K562 (cell line): ENCODE measurements at regions not wholly inside any gene's neighbourhood (a gene's known extent, or its start where the extent isn't known, plus 50 kb on each side); places are given as distances from the start of the nearest gene placed in this dataset.

ENCODE experiments used
- ATAC-seq: fragments of 200-7000 bp; cut with Tn5 transposase; 3 replicates; pipeline ENCODE4 v1.9.1; 2020; ENCODE audit warnings: moderate library complexity
- BruUV-seq: library from RNA; stranded (reverse); fragments of 400-500 nt; replicated peaks from 2 replicates; lab custom pipeline; 2021; lab: Mats Ljungman, UMichigan
- CTCF ChIA-PET: fragments of 300-600 bp; formaldehyde crosslinking; extraction: SDS; loops from one replicate; lab custom pipeline; 2021; ENCODE audit warnings: low intra/inter-chr PET ratio; lab: Yijun Ruan, JAX
- POLR2A ChIA-PET: fragments of 300-600, 350-650 bp; sonication (Branson Sonifier 250); formaldehyde crosslinking; extraction: SDS; loops from one replicate; lab custom pipeline; 2021; ENCODE audit warnings: antibody characterized with exemption, inconsistent platforms; lab: Yijun Ruan, JAX
- DNase-seq, 4 experiments: peaks; one replicate each; pipeline versions ENCODE4 v3.0.0 to v3.0.0-alpha.2; 2011 to 2018; ENCODE audit warnings: low spot score in 3 of 4, mixed read lengths in 3 of 4; ENCODE audit errors: extremely low read depth in 1 of 4
- FAIRE-seq: peaks from 2 replicates; lab custom pipeline; 2011; peaks lifted over from hg19 to GRCh38; lab: Jason Lieb, UNC
- H2AFZ ChIP-seq: 2 replicates; pipeline ENCODE4 v1.6.0; 2011; ENCODE audit warnings: low read depth, low read length, control low read depth, inconsistent platforms
- H3K27ac ChIP-seq: fragments of 200-600 bp; 3 replicates; pipeline ENCODE4 v1.8.0; 2011; ENCODE audit warnings: low read depth, mild to moderate bottlenecking, control low read depth, inconsistent platforms, low read length, moderate library complexity, mixed read lengths; ENCODE audit errors: extremely low read depth
- H3K27me3 ChIP-seq, 2 experiments: fragments of 300-600 bp in 1 of 2; 2 replicates in 1 of 2; 3 replicates in 1 of 2; pipeline versions ENCODE4 v1.6.0 to v1.8.0; 2011; ENCODE audit warnings: inconsistent platforms in 2 of 2, low read length in 2 of 2, mild to moderate bottlenecking in 1 of 2, mixed read lengths in 1 of 2, moderate library complexity in 1 of 2; ENCODE audit not compliant: control insufficient read depth in 2 of 2, insufficient read depth in 2 of 2
- H3K36me3 ChIP-seq: fragments of 300-600 bp; 3 replicates; pipeline ENCODE4 v1.8.0; 2011; ENCODE audit warnings: mild to moderate bottlenecking, low read length, inconsistent platforms; ENCODE audit not compliant: control insufficient read depth, insufficient read depth
- H3K4me1 ChIP-seq, 2 experiments: fragments of 200-600 bp in 1 of 2; replicated peaks in 1 of 2; 2 replicates in 1 of 2; 3 replicates in 1 of 2; pipeline versions ENCODE4 v1.5.1 to v1.8.0; 2011; ENCODE audit warnings: inconsistent platforms in 2 of 2, low read length in 2 of 2, mild to moderate bottlenecking in 1 of 2, mixed read lengths in 1 of 2, moderate library complexity in 1 of 2; ENCODE audit not compliant: control insufficient read depth in 2 of 2, insufficient read depth in 2 of 2
- H3K4me2 ChIP-seq: 2 replicates; pipeline ENCODE4 v1.6.1; 2011; ENCODE audit warnings: low read length, control low read depth, inconsistent platforms, mixed read lengths; ENCODE audit not compliant: insufficient read depth
- H3K4me3 ChIP-seq: fragments of 200-600 bp; sonication (generic), shearing (Covaris generic); 2 replicates; pipeline ENCODE4 v1.5.1; 2016; ENCODE audit warnings: control low read depth, inconsistent platforms
- H3K79me2 ChIP-seq: fragments of 200-600 bp; 3 replicates; pipeline ENCODE4 v1.8.0; 2011; ENCODE audit warnings: low read length, inconsistent platforms; ENCODE audit not compliant: control insufficient read depth, insufficient read depth
- H3K9ac ChIP-seq, 2 experiments: 2 replicates each; pipeline versions ENCODE4 v1.6.0 to v1.6.1; 2011; ENCODE audit warnings: low read depth in 2 of 2, low read length in 2 of 2, control low read depth in 1 of 2, inconsistent platforms in 1 of 2, mild to moderate bottlenecking in 1 of 2, mixed read lengths in 1 of 2; ENCODE audit not compliant: insufficient read depth in 1 of 2
- H3K9me1 ChIP-seq: one replicate; pipeline ENCODE4 v1.6.0; 2011; ENCODE audit warnings: inconsistent platforms, mild to moderate bottlenecking, low read length, moderate library complexity; ENCODE audit not compliant: control insufficient read depth, insufficient read depth
- H3K9me3 ChIP-seq: replicated peaks from 2 replicates; pipeline ENCODE4 v1.5.1; 2011; ENCODE audit warnings: low read depth, low read length, inconsistent platforms; ENCODE audit not compliant: control insufficient read depth, insufficient read depth
- H4K20me1 ChIP-seq: replicated peaks from 2 replicates; pipeline ENCODE4 v1.6.1; 2011; ENCODE audit warnings: low read length, inconsistent platforms, mixed read lengths; ENCODE audit not compliant: control insufficient read depth, insufficient read depth
- JUND ChIP-seq, 2 experiments: IDR thresholded peaks; 2 replicates in 1 of 2; 3 replicates in 1 of 2; pipeline ENCODE4 v1.6.1; 2011; ENCODE audit warnings: borderline replicate concordance in 2 of 2, low read depth in 2 of 2, low read length in 2 of 2, improper control_type of control experiment in 1 of 2, missing biosample characterization in 1 of 2, missing genetic modification characterization in 1 of 2, missing genetic modification reagents in 1 of 2
- NCOA2 ChIP-seq, 2 experiments: fragments of 450-650 bp; IDR thresholded peaks; 2 replicates each; pipeline ENCODE4 v1.6.1; 2018; ENCODE audit warnings: mild to moderate bottlenecking in 2 of 2, moderate library complexity in 1 of 2; ENCODE audit not compliant: partially characterized antibody in 2 of 2
- ZNF232 ChIP-seq: sonication (generic); formaldehyde crosslinking; IDR thresholded peaks from 2 replicates; pipeline ENCODE4 v1.8.0; 2022; ENCODE audit warnings: mild to moderate bottlenecking, missing genetic modification reagents
- WGBS: fragments of 100-300 bp; shearing (Covaris generic); methylation state at CpG from one replicate; pipeline ENCODE4 v1.1.6; 2016; ENCODE audit warnings: low coverage, mixed read lengths; ENCODE audit not compliant: insufficient coverage; ENCODE audit errors: missing lambda C conversion rate; 5-methylcytosine and 5-hydroxymethylcytosine counted together
- in situ Hi-C: fragments of 300-500 bp; cut with MboI; formaldehyde crosslinking; loops from 4 replicates; pipeline ENCODE4 v1.15.0; 2018; ENCODE audit warnings: inconsistent platforms, mixed read lengths
- intact Hi-C: fragments of 100-400 bp; cut with micrococcal nuclease; formaldehyde crosslinking; loops from 2 replicates; pipeline ENCODE4 v1.14.2; 2022
- TF ChIP-seq, protein P1 (sequence below): fragments of 200-800 bp; sonication (Bioruptor generic); IDR thresholded peaks from 2 replicates; pipeline ENCODE4 v1.6.1; 2017; ENCODE audit warnings: missing genetic modification characterization, missing compliant biosample characterization
- TF ChIP-seq, protein P2 (sequence below), 2 experiments: fragments of 450-650 bp in 1 of 2; sonication (generic) in 1 of 2; formaldehyde crosslinking in 1 of 2; IDR thresholded peaks in 1 of 2; conservative IDR thresholded peaks in 1 of 2; 2 replicates each; pipeline versions ENCODE4 v1.6.1 to v1.8.1; 2016 to 2023; ENCODE audit warnings: mild to moderate bottlenecking in 2 of 2, moderate library complexity in 2 of 2, inconsistent platforms in 1 of 2, missing genetic modification reagents in 1 of 2
- TF ChIP-seq, protein P3 (sequence below): fragments of 450-650 bp; formaldehyde crosslinking; IDR thresholded peaks from 2 replicates; pipeline ENCODE4 v1.4.0; 2020; ENCODE audit warnings: mild to moderate bottlenecking, moderate library complexity

DNA sequence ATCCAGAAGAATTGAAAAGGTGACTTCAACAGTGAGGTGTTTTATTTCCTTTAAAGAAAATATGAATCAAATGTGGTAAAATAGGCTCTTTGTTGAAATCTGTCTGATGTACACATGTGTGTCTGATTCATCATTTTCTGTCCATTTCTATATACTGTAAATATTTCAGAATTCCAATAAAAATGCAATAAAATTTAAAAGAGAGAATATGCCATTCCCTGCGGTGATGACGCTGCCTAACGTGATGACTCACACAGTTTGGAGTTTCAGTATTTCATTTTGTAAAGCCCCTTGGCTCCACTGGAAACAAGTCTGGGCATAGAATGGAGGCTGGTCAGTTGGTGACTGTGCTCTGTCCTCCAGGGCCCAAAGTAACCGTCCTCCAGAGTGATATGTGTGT lies 482.5 kb upstream of the CDH5 start (continued):
- TF ChIP-seq, protein P1, sequence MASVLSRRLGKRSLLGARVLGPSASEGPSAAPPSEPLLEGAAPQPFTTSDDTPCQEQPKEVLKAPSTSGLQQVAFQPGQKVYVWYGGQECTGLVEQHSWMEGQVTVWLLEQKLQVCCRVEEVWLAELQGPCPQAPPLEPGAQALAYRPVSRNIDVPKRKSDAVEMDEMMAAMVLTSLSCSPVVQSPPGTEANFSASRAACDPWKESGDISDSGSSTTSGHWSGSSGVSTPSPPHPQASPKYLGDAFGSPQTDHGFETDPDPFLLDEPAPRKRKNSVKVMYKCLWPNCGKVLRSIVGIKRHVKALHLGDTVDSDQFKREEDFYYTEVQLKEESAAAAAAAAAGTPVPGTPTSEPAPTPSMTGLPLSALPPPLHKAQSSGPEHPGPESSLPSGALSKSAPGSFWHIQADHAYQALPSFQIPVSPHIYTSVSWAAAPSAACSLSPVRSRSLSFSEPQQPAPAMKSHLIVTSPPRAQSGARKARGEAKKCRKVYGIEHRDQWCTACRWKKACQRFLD (CRISPR knock-in tag), result no peak
- TF ChIP-seq ZNF232, result no peak

DNA sequence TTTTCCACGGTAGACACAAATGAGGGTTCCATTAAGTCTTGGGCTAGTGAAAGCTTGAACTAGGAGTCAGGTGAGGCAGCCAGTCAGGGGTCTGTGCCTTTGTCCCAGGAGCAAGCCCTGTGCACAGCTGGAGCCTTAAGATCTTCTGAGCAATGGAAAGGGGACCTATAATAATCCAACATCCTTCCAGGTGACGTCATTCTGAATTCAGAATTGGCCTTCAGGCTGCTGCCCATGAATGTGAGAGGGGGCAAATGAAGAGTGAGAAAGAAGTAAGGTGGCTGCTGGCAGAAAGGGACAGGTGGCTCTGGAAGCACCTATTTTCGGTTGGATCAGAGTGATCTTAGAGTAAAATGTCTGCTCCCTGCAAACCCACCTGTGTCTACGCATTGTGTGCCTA lies 488.1 kb upstream of the CDH5 start:
- DNase-seq, result no peak
- POLR2A ChIA-PET, result no interaction called here
- WGBS, result 2% methylated on average over 4 of the region's 4 CpGs
- CTCF ChIA-PET, result no interaction called here
- no TSS peak for BruUV-seq
- Histone ChIP-seq H3K4me1 (no peaks in the 10 kb centered on the region), H3K9me1 (no peaks in the 10 kb centered on the region), H4K20me1 (no peaks in the 10 kb centered on the region), H3K27me3 (no peaks in the 10 kb centered on the region), H3K9ac (no peak overlapping the region), H2AFZ (no peak overlapping the region; the same call in 1 of the 2 replicates), H3K27ac (no peak overlapping the region), H3K36me3 (no peaks in the 10 kb centered on the region), H3K79me2 (no peaks in the 10 kb centered on the region), H3K9me3 (no peaks in the 10 kb centered on the region), H3K4me3 (no peak overlapping the region), H3K4me2 (no peak overlapping the region)
- no peak for FAIRE-seq
- in situ Hi-C loops, result no loop called here
- intact Hi-C loops, result no loop called here
- no peak for ATAC-seq
- TF ChIP-seq, protein P2, sequence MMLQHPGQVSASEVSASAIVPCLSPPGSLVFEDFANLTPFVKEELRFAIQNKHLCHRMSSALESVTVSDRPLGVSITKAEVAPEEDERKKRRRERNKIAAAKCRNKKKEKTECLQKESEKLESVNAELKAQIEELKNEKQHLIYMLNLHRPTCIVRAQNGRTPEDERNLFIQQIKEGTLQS (IDR thresholded peaks at IDR 0.05), result peak; percentile 48; the same call in 1 of the 2 replicates
- TF ChIP-seq, protein P2 (CRISPR knock-in tag; conservative IDR thresholded peaks at IDR 0.05), result no peak
- TF ChIP-seq, protein P3, sequence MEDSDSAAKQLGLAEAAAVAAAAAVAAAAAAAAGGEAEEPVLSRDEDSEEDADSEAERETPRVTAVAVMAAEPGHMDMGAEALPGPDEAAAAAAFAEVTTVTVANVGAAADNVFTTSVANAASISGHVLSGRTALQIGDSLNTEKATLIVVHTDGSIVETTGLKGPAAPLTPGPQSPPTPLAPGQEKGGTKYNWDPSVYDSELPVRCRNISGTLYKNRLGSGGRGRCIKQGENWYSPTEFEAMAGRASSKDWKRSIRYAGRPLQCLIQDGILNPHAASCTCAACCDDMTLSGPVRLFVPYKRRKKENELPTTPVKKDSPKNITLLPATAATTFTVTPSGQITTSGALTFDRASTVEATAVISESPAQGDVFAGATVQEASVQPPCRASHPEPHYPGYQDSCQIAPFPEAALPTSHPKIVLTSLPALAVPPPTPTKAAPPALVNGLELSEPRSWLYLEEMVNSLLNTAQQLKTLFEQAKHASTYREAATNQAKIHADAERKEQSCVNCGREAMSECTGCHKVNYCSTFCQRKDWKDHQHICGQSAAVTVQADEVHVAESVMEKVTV (CRISPR knock-in tag), result no peak
- TF ChIP-seq NCOA2 (IDR thresholded peaks at IDR 0.05; ENCODE audit: partially characterized antibody in 2 of 2) (no peak), JUND (IDR thresholded peaks at IDR 0.05; ENCODE audit: borderline replicate concordance, low read depth, low read length) (no peak), JUND (tag; IDR thresholded peaks at IDR 0.05; ENCODE audit: borderline replicate concordance, low read depth, low read length) (peak; percentile 18; the same call in 1 of the 3 replicates)
